ENCODE measurements at regions not wholly inside any gene's neighbourhood (a gene's known extent, or its start where the extent isn't known, plus 50 kb on each side); places are given as distances from the start of the nearest gene placed in this dataset.

- no peak for DNase-seq (ENCODE audit: low read depth)
- no peak for TF ChIP-seq CTCF (IDR thresholded peaks at IDR 0.05; ENCODE audit: insufficient read depth, low read depth, low read length, missing control alignments)
- no peak overlapping the region for H3K4me3 ChIP-seq (ENCODE audit: low read depth, low read length)
Observed at GRCh38 chr10:78813998-78814399, 254.8 kb upstream of the ZMIZ1 start.

DNA sequence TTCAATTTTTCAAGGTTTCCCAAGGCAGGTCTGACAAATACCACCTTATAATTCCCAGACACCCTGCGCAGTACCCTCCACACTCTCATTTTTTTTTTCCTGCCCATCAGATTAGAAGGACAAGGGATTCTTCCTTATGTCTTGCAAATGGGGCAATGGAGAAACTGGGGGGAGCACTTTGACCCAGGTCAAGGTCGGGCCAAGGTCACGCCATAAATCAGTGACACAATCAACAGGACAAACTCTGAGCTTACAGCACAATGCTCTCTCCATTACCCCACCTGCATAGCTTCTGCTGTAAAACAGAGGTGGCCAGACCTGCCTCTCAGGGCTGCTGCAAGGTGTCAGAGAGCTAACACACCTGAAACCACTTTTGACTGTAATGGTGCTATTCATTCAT lies 254.4 kb upstream of the ZMIZ1 start:
- TF ChIP-seq CTCF (IDR thresholded peaks at IDR 0.05; ENCODE audit: insufficient read depth, low read depth, low read length, missing control alignments): no peak
- DNase-seq (ENCODE audit: low read depth): no peak
- no peak overlapping the region for H3K4me3 ChIP-seq (ENCODE audit: low read depth, low read length)

DNA sequence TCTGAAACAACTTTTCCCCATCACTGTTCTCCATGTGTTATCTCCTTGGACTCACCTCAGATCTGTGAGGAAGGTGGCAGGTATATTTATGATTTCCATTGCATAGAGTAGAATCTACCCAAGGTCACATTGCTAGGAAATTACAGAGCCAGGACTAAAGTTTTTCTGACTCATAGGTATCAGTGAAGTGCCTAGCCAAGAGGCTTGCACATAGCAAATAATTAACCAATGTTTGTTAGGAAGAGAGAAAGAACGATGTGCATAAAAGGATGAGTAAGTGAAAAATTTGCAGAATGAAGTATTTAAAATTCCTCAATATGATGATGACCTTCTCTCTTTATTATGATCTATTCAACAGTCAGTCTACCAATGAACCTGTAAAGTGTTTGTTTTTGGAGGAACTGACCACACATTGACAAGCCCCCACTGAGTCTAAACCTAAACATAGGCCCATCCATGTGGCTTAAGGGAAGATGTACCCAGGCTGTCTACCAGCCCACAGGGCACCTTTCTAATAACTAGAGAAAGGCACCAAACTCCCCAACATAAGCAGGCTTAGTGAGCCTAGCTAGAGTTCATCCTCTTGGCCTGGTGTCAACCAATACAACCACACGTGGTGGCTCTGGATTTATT lies 252.9 kb upstream of the ZMIZ1 start:
- no peak for TF ChIP-seq CTCF (IDR thresholded peaks at IDR 0.05; ENCODE audit: insufficient read depth, low read depth, low read length, missing control alignments)
- no peak overlapping the region for H3K4me3 ChIP-seq (ENCODE audit: low read depth, low read length)
- DNase-seq (ENCODE audit: low read depth): no peak

DNA sequence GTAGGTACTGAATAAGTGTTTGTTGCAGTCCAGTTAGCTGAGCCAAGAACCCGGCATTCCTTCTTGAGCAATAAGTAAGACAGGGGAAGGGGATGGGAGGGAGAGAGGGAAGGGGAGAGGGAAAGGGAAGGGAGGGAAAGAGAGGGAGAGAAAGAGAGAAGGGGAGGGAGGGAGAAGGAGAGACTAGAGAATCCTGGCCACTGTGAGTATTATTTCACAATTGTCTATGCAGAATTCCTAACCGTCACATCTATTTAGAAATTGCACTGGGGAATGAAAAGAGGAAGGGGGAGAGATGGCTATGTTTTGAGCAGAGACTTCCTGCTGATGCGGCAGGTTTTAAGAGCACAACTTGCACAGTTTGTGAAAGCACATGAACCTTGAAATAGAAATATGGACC lies 251.4 kb upstream of the ZMIZ1 start:
- no peak for TF ChIP-seq CTCF (IDR thresholded peaks at IDR 0.05; ENCODE audit: insufficient read depth, low read depth, low read length, missing control alignments)
- DNase-seq (ENCODE audit: low read depth): no peak
- H3K4me3 ChIP-seq (ENCODE audit: low read depth, low read length): no peak overlapping the region

- TF ChIP-seq CTCF (IDR thresholded peaks at IDR 0.05; ENCODE audit: insufficient read depth, low read depth, low read length, missing control alignments): no peak
- no peak for DNase-seq (ENCODE audit: low read depth)
- H3K4me3 ChIP-seq (ENCODE audit: low read depth, low read length): no peak overlapping the region
Observed at GRCh38 chr10:78817804-78818203, 251.0 kb upstream of the ZMIZ1 start.

DNA sequence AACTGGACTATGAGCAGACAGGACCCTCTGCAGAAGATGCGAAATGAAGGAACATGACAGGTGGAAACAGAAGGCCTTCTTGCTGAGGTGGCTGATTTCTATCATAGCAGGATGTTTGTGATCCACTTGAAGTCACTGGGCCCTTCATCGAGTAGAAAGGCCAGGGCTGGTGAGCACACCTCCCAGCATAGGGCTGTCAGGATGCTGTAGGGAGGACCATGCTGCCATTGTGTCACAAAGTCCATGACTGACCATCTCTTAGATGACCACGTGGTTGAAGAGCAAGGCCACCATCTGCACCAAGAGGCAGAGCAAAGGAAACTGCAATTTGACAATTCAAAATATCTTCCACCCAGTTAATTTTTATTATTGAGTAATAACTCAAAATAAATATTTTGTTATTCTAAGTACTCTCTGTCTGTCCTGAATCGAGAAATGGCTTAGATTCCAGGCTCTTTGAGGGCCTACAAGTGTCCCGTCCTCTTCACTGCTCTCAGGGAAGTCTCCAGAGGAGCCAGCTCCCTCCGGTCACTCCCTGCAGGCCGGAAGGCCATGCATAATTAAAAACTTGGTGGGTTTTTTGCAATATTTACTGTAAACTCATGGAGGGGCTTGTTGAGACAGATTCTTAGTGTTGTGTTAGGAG lies 249.3 kb upstream of the ZMIZ1 start:
- no peak overlapping the region for H3K4me3 ChIP-seq (ENCODE audit: low read depth, low read length)
- no peak for TF ChIP-seq CTCF (IDR thresholded peaks at IDR 0.05; ENCODE audit: insufficient read depth, low read depth, low read length, missing control alignments)
- no peak for DNase-seq (ENCODE audit: low read depth)

DNA sequence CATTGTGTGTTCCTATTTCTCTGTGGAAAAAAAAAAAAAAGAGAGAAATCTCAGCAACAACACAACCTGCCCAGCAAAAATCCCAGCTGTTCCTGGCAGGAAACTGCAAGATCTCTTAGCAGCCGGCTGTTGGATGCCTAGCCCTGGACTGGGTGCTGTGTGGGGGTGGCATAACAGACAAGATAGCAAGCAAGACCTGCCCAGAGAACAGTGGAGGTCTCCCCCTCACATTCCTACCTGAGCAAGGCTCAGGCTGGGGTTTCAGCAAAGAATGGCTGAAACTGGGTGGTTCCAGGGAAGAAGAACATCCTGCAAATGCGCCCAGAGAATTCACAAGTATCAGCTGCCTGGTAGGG lies 248.8 kb upstream of the ZMIZ1 start:
- TF ChIP-seq CTCF (IDR thresholded peaks at IDR 0.05; ENCODE audit: insufficient read depth, low read depth, low read length, missing control alignments): no peak
- DNase-seq (ENCODE audit: low read depth): no peak
- H3K4me3 ChIP-seq (ENCODE audit: low read depth, low read length): no peak overlapping the region

Data from GM12865 (cell line).